ENCODE measurements at regions not wholly inside any gene's neighbourhood (a gene's known extent, or its start where the extent isn't known, plus 50 kb on each side); places are given as distances from the start of the nearest gene placed in this dataset.

DNA sequence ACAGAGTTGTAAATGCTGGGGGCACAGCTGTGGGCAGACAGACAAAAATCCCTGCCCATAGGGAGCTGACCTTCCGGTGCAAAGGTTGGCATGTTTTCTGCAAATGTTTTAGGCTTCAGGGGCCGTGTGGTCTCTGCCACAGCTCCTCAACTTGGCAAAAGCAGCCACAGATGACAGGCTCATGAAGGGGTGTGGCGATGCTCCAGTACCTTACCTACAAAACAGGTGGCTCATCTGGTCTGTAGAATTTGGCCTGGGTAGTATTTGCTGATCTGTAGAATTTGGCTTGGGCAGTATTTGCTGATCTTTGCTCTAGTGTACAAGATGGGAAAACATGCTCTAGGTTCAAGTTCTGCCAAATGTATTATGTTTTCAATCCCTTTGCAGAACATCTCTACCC lies 283.9 kb downstream of the GADD45G start:
- Histone ChIP-seq H3K27me3 (no peaks in the 10 kb centered on the region), H3K36me3 (no peaks in the 10 kb centered on the region), H3K4me1 (no peaks in the 10 kb centered on the region), H3K4me3 (no peak overlapping the region), H3K27ac (no peak overlapping the region), H3K9me3 (no peaks in the 10 kb centered on the region), H3K9ac (ENCODE audit: low read depth in 2 of 2, low read length in 2 of 2) (no peak overlapping the region)
- no peak for DNase-seq
- intact Hi-C loops (cut with DNase I) = no loop called here
- TF ChIP-seq, protein P1, sequence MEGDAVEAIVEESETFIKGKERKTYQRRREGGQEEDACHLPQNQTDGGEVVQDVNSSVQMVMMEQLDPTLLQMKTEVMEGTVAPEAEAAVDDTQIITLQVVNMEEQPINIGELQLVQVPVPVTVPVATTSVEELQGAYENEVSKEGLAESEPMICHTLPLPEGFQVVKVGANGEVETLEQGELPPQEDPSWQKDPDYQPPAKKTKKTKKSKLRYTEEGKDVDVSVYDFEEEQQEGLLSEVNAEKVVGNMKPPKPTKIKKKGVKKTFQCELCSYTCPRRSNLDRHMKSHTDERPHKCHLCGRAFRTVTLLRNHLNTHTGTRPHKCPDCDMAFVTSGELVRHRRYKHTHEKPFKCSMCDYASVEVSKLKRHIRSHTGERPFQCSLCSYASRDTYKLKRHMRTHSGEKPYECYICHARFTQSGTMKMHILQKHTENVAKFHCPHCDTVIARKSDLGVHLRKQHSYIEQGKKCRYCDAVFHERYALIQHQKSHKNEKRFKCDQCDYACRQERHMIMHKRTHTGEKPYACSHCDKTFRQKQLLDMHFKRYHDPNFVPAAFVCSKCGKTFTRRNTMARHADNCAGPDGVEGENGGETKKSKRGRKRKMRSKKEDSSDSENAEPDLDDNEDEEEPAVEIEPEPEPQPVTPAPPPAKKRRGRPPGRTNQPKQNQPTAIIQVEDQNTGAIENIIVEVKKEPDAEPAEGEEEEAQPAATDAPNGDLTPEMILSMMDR (IDR thresholded peaks at IDR 0.05) = no peak

DNA sequence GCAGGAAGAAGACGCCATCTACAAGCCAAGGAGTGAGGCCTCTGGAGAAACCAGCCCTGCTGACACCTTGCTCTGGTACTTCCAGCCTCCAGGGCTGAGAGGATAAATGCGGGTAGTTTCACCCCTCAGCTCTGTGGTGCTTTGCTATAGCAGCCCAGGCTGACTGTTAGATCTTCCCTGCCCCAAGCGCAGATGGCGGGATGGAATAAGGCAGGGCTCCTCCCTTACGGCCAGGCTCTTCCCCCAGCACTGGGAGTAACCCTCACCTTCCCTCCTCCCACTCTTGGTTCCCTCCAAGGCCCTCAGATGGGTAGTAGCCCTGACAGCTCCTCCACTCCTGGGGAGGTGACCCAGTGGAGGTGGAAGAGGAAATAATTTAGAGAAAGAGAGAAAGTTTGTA lies 285.1 kb downstream of the GADD45G start:
- TF ChIP-seq, protein P1 (IDR thresholded peaks at IDR 0.05) = no peak
- H3K27me3 ChIP-seq = no peaks in the 10 kb centered on the region
- H3K36me3 ChIP-seq = no peaks in the 10 kb centered on the region
- no peaks in the 10 kb centered on the region for H3K9me3 ChIP-seq
- H3K4me3 ChIP-seq = no peak overlapping the region
- H3K27ac ChIP-seq = no peak overlapping the region
- intact Hi-C loops (cut with DNase I) = no loop called here
- no peak for DNase-seq
- no peaks in the 10 kb centered on the region for H3K4me1 ChIP-seq
- H3K9ac ChIP-seq (ENCODE audit: low read depth in 2 of 2, low read length in 2 of 2) = no peak overlapping the region

DNA sequence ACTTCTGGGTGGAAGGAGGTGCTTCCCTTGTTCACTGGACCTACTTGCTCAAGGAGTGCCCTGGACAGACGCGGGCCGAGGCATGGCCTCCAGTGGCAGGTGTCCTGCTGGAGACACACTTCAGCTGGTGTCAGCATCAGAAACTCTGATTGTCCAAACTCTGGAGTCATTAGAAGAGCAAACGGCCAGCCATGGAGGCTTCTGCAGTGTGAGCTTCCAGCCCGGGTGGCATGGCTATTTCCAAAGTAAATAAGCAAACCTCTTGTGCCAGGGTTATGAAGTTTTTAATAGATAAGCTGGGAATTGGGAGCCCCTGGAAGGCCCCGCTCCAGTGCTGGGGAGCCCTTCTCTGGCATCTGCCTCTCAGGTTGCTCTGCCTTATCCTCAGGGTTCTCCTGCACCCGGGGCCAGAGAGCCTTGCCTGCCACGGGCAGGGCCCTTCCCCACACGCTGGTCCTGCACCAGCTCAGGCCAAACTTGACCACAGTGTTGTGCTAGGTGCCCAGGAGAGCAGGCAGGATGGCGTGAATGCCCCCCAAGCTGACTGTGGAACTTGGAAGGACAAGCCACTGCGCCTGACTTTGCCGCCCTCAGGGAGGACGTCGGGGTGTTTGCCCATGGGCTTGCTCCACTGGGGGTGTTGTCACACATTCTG lies 285.6 kb downstream of the GADD45G start:
- intact Hi-C loops (cut with DNase I) = no loop called here
- DNase-seq = no peak
- TF ChIP-seq, protein P1 (IDR thresholded peaks at IDR 0.05) = no peak
- Histone ChIP-seq H3K27me3 (no peaks in the 10 kb centered on the region), H3K9me3 (no peaks in the 10 kb centered on the region), H3K4me1 (no peaks in the 10 kb centered on the region), H3K9ac (ENCODE audit: low read depth in 2 of 2, low read length in 2 of 2) (no peak overlapping the region), H3K36me3 (no peaks in the 10 kb centered on the region), H3K4me3 (no peak overlapping the region), H3K27ac (no peak overlapping the region)

DNA sequence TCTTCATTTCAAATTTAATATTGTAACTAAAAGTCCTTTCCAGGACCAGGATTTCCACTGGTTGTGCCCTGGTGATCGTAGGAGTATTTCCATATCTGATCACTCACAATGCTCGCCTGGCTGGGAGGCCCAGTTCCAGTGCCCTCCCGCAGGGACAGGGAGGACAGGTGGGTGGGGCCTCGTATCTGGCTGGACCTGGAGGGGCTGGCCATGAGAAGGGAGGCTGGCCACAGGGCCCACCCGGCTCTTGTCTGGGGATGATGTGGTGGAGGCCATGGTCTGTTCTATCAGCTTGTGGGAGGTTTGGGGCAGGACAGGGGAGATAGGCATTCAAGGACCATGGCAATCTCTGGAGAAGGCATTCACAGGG lies 286.4 kb downstream of the GADD45G start:
- Histone ChIP-seq H3K9me3 (no peaks in the 10 kb centered on the region), H3K4me3 (no peak overlapping the region), H3K4me1 (no peaks in the 10 kb centered on the region), H3K27me3 (no peaks in the 10 kb centered on the region), H3K27ac (no peak overlapping the region), H3K36me3 (no peaks in the 10 kb centered on the region), H3K9ac (ENCODE audit: low read depth in 2 of 2, low read length in 2 of 2) (no peak overlapping the region)
- TF ChIP-seq, protein P1 (IDR thresholded peaks at IDR 0.05) = no peak
- no peak for DNase-seq
- intact Hi-C loops (cut with DNase I) = no loop called here

DNA sequence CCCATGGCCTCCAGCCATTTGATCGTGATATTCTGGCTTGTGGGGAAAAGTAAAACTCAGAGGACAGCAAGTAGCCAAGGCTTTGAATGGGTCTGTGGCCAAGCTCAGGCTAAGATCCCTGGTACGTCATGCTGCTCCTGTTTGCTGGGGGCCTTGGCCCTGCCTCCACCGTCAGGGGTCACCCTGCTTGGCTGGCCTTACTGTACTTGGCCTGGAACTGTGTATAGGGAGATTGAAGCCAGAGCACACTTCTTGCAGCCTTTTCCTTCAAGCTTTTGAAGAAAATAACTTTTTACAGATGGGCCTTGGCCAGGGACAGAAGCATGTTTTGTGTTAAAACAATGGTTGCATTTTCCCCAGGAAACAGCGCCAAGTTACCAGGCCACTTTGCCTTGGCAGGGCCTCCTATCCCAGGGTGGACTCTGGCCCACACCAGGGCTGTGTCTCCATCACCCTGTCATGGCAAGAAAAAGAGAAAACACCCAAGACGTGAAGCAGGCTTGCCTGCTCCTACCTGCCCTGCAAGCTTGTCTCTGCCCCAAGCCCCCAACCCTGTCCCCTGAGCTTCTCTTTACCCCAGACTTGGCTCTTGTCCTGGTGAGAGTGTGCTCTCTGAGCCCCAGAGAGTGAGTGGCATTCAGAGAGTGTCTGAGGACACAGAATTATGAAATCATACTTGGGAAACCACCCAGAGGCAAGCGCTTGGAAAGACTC lies 286.9 kb downstream of the GADD45G start:
- intact Hi-C loops (cut with DNase I) = no loop called here
- no peak for DNase-seq
- Histone ChIP-seq H3K36me3 (no peaks in the 10 kb centered on the region), H3K27me3 (no peaks in the 10 kb centered on the region), H3K4me3 (no peak overlapping the region), H3K9me3 (no peaks in the 10 kb centered on the region), H3K9ac (ENCODE audit: low read depth in 2 of 2, low read length in 2 of 2) (no peak overlapping the region), H3K27ac (no peak overlapping the region), H3K4me1 (no peaks in the 10 kb centered on the region)
- TF ChIP-seq, protein P1 (IDR thresholded peaks at IDR 0.05) = no peak

All from colonic mucosa (tissue), 4 donors.